Bronchial epithelial cell (primary cell): ENCODE measurements at regions not wholly inside any gene's neighbourhood (a gene's known extent, or its start where the extent isn't known, plus 50 kb on each side); places are given as distances from the start of the nearest gene placed in this dataset.

ENCODE experiments used
- DNase-seq: peaks from one replicate; pipeline ENCODE4 v3.0.0-alpha.2; 2010; ENCODE audit warnings: low read depth
- FAIRE-seq: peaks from 2 replicates; lab custom pipeline; 2011; peaks lifted over from hg19 to GRCh38; lab: Jason Lieb, UNC
- H3K27me3 ChIP-seq: 2 replicates; pipeline ENCODE4 v1.5.1; 2011; ENCODE audit warnings: low read length; ENCODE audit not compliant: control insufficient read depth, insufficient read depth
- H3K36me3 ChIP-seq: 2 replicates; pipeline ENCODE4 v1.5.1; 2011; ENCODE audit warnings: low read length; ENCODE audit not compliant: control insufficient read depth, insufficient read depth
- H3K4me3 ChIP-seq: 2 replicates; pipeline ENCODE4 v1.5.1; 2011; ENCODE audit warnings: mild to moderate bottlenecking, low read depth, low read length, control low read depth
- CTCF ChIP-seq: IDR thresholded peaks from 2 replicates; pipeline ENCODE4 v1.5.1; 2011; ENCODE audit warnings: mild to moderate bottlenecking, moderate library complexity, low read length, control low read depth, inconsistent platforms; ENCODE audit not compliant: insufficient read depth, severe bottlenecking

- no peak for FAIRE-seq
- no peak overlapping the region for H3K4me3 ChIP-seq
- no peaks in the 10 kb centered on the region for H3K36me3 ChIP-seq
- DNase-seq = no peak
- no peak for TF ChIP-seq CTCF
- H3K27me3 ChIP-seq = no peaks in the 10 kb centered on the region
Measured at GRCh38 chr3:5613599-5613998, 426.1 kb downstream of the EDEM1 start.

GRCh38 chr3:5616873-5617272 lies 429.4 kb downstream of the EDEM1 start:
- no peaks in the 10 kb centered on the region for H3K36me3 ChIP-seq
- no peaks in the 10 kb centered on the region for H3K27me3 ChIP-seq
- FAIRE-seq (no peak), DNase-seq (no peak)
- no peak for TF ChIP-seq CTCF
- no peak overlapping the region for H3K4me3 ChIP-seq

- no peak for TF ChIP-seq CTCF
- no peaks in the 10 kb centered on the region for H3K27me3 ChIP-seq
- FAIRE-seq (no peak), DNase-seq (no peak)
- H3K36me3 ChIP-seq = no peaks in the 10 kb centered on the region
- no peak overlapping the region for H3K4me3 ChIP-seq
Measured at GRCh38 chr3:5618170-5618569, 430.7 kb downstream of the EDEM1 start.

GRCh38 chr3:5630406-5630805 lies 442.9 kb downstream of the EDEM1 start:
- H3K4me3 ChIP-seq = no peak overlapping the region
- no peak for FAIRE-seq

GRCh38 chr3:5633960-5634359 lies 446.5 kb downstream of the EDEM1 start:
- no peak for DNase-seq
- H3K36me3 ChIP-seq = no peaks in the 10 kb centered on the region
- H3K27me3 ChIP-seq = no peaks in the 10 kb centered on the region
- FAIRE-seq = no peak
- no peak overlapping the region for H3K4me3 ChIP-seq
- no peak for TF ChIP-seq CTCF

More at GRCh38 chr3:5630406-5630805, 442.9 kb downstream of the EDEM1 start:
- no peak for DNase-seq
- H3K36me3 ChIP-seq = no peaks in the 10 kb centered on the region
- H3K27me3 ChIP-seq = no peaks in the 10 kb centered on the region
- no peak for TF ChIP-seq CTCF

- no peak for TF ChIP-seq CTCF
- H3K27me3 ChIP-seq = no peaks in the 10 kb centered on the region
- H3K36me3 ChIP-seq = no peaks in the 10 kb centered on the region
- no peak for DNase-seq
- no peak overlapping the region for H3K4me3 ChIP-seq
- FAIRE-seq = no peak
Measured at GRCh38 chr3:5634411-5634810, 446.9 kb downstream of the EDEM1 start.
